HCT116 (cell line): ENCODE measurements at regions not wholly inside any gene's neighbourhood (a gene's known extent, or its start where the extent isn't known, plus 50 kb on each side); places are given as distances from the start of the nearest gene placed in this dataset.

Experiments
- ATAC-seq: fragments of 200-7000 bp; cut with Tn5 transposase; 2 replicates; pipeline ENCODE4 v1.9.1; 2020; ENCODE audit warnings: mild to moderate bottlenecking, moderate library complexity
- BruUV-seq: library from RNA; stranded (reverse); fragments of 400-500 nt; replicated peaks from 2 replicates; lab custom pipeline; 2021; lab: Mats Ljungman, UMichigan
- CTCF ChIA-PET: fragments of 300-600 bp; sonication (Branson Sonifier 250); formaldehyde crosslinking; loops from one replicate; lab custom pipeline; 2021; ENCODE audit warnings: antibody characterized with exemption; lab: Charles Lee
- POLR2A ChIA-PET: fragments of 300-600, 350-600 bp; sonication (Branson Sonifier 250); formaldehyde crosslinking; loops from one replicate; lab custom pipeline; 2021; ENCODE audit warnings: antibody characterized with exemption; lab: Charles Lee
- RAD21 ChIA-PET, 2 experiments: fragments of 300-600 bp; sonication (Branson Sonifier 250); formaldehyde crosslinking; loops; one replicate each; lab custom pipeline; 2023; ENCODE audit warnings: low total read pairs in 2 of 2; ENCODE audit not compliant: uncharacterized antibody in 2 of 2, unreplicated experiment in 2 of 2, low non-redundant PET in 1 of 2; lab: Charles Lee
- DNase-seq: peaks from one replicate; pipeline ENCODE4 v3.0.0-alpha.2; 2010; ENCODE audit warnings: low read depth, low spot score
- H2AFZ ChIP-seq: fragments of 200-600 bp; shearing (Covaris generic), sonication (generic); 2 replicates; pipeline ENCODE4 v1.6.1; 2017; ENCODE audit warnings: low read depth, mixed run types, mixed read lengths, antibody characterized with exemption, low read length; ENCODE audit not compliant: poor library complexity, severe bottlenecking
- H3K27ac ChIP-seq: 2 replicates; pipeline ENCODE4 v1.5.1; 2012; ENCODE audit warnings: low read depth, low read length
- H3K27me3 ChIP-seq: fragments of 200-600 bp; sonication (generic); 2 replicates; pipeline ENCODE4 v1.6.1; 2016; ENCODE audit warnings: mixed run types, low read length, mixed read lengths; ENCODE audit not compliant: insufficient read depth
- H3K36me3 ChIP-seq, 2 experiments: fragments of 200-500 bp in 1 of 2; fragments of 200-600 bp in 1 of 2; sonication (Bioruptor generic) in 1 of 2; sonication (generic) in 1 of 2; 2 replicates each; pipeline versions ENCODE4 v1.5.1 to v1.6.1; 2014 to 2016; ENCODE audit warnings: low read length in 2 of 2, inconsistent platforms in 1 of 2, mixed read lengths in 1 of 2, mixed run types in 1 of 2; ENCODE audit not compliant: insufficient read depth in 2 of 2, control insufficient read depth in 1 of 2
- H3K4me1 ChIP-seq, 2 experiments: fragments of 200-600 bp in 1 of 2; sonication (generic) in 1 of 2; 2 replicates each; pipeline versions ENCODE4 v1.5.1 to v1.6.1; 2012 to 2017; ENCODE audit warnings: low read length in 2 of 2, inconsistent platforms in 1 of 2, mild to moderate bottlenecking in 1 of 2, mixed read lengths in 1 of 2, mixed run types in 1 of 2, moderate library complexity in 1 of 2; ENCODE audit not compliant: insufficient read depth in 2 of 2, control insufficient read depth in 1 of 2
- H3K4me2 ChIP-seq: fragments of 200-600 bp; sonication (generic); 2 replicates; pipeline ENCODE4 v1.6.1; 2017; ENCODE audit warnings: mixed run types, low read length, mixed read lengths
- H3K4me3 ChIP-seq, 2 experiments: fragments of 200-600 bp in 1 of 2; sonication (generic) in 1 of 2; replicated peaks in 1 of 2; 2 replicates each; pipeline ENCODE4 v1.5.1; 2011 to 2016; ENCODE audit warnings: low read length in 2 of 2, control low read depth in 1 of 2, low read depth in 1 of 2, mild to moderate bottlenecking in 1 of 2, mixed read lengths in 1 of 2, mixed run types in 1 of 2
- H3K79me2 ChIP-seq: fragments of 200-600 bp; sonication (generic); 2 replicates; pipeline ENCODE4 v1.6.1; 2017; ENCODE audit warnings: mild to moderate bottlenecking, mixed run types, low read length, moderate library complexity, mixed read lengths; ENCODE audit not compliant: insufficient read depth
- H3K9ac ChIP-seq: fragments of 200-600 bp; sonication (generic); 2 replicates; pipeline ENCODE4 v1.6.1; 2016; ENCODE audit warnings: low read length, mixed read lengths
- H3K9me2 ChIP-seq: fragments of 200-600 bp; sonication (generic), shearing (Covaris generic); 2 replicates; pipeline ENCODE4 v1.6.1; 2017; ENCODE audit warnings: mixed run types, mild to moderate bottlenecking, moderate library complexity; ENCODE audit not compliant: insufficient read depth
- H3K9me3 ChIP-seq, 2 experiments: fragments of 200-500 bp in 1 of 2; fragments of 200-600 bp in 1 of 2; sonication (Bioruptor generic) in 1 of 2; sonication (generic) in 1 of 2; 2 replicates each; pipeline ENCODE4 v1.6.1; 2014 to 2017; ENCODE audit warnings: low read length in 2 of 2, mixed read lengths in 2 of 2, inconsistent platforms in 1 of 2, low read depth in 1 of 2, mild to moderate bottlenecking in 1 of 2, mixed run types in 1 of 2, moderate library complexity in 1 of 2; ENCODE audit not compliant: control insufficient read depth in 1 of 2, insufficient read depth in 1 of 2
- H4K20me1 ChIP-seq: fragments of 200-600 bp; sonication (generic), shearing (Covaris generic); 2 replicates; pipeline ENCODE4 v1.6.1; 2017; ENCODE audit warnings: mixed run types, mild to moderate bottlenecking, moderate library complexity; ENCODE audit not compliant: insufficient read depth
- CTCF ChIP-seq, 3 experiments: fragments of 200-600 bp in 1 of 3; sonication (generic) in 1 of 3; IDR thresholded peaks in 2 of 3; conservative IDR thresholded peaks in 1 of 3; 2 replicates each; pipeline ENCODE4 v1.5.1; 2012 to 2017; ENCODE audit warnings: low read depth in 2 of 3, low read length in 2 of 3, antibody characterized with exemption in 1 of 3, borderline replicate concordance in 1 of 3, control low read depth in 1 of 3, mild to moderate bottlenecking in 1 of 3, mixed read lengths in 1 of 3, mixed run types in 1 of 3, moderate library complexity in 1 of 3; ENCODE audit not compliant: insufficient read depth in 1 of 3
- EGR1 ChIP-seq: IDR thresholded peaks from 2 replicates; pipeline ENCODE4 v1.6.1; 2012; ENCODE audit warnings: low read depth
- ELF1 ChIP-seq: IDR thresholded peaks from 2 replicates; pipeline ENCODE4 v1.6.1; 2012; ENCODE audit warnings: low read depth, borderline replicate concordance
- EZH2phosphoT487 ChIP-seq: fragments of 200-600 bp; IDR thresholded peaks from 2 replicates; pipeline ENCODE4 v1.6.1; 2018; ENCODE audit warnings: antibody characterized with exemption, borderline replicate concordance
- JUND ChIP-seq: IDR thresholded peaks from 2 replicates; pipeline ENCODE4 v1.6.1; 2012
- MAX ChIP-seq: IDR thresholded peaks from 2 replicates; pipeline ENCODE4 v1.6.1; 2012
- RAD21 ChIP-seq: IDR thresholded peaks from 2 replicates; pipeline ENCODE4 v1.6.1; 2012; ENCODE audit warnings: low read depth, mild to moderate bottlenecking
- REST ChIP-seq: IDR thresholded peaks from 2 replicates; pipeline ENCODE4 v1.6.1; 2012; ENCODE audit warnings: low read depth
- SRF ChIP-seq: IDR thresholded peaks from 2 replicates; pipeline ENCODE4 v1.6.1; 2012; ENCODE audit warnings: low read depth
- ZBTB33 ChIP-seq: IDR thresholded peaks from 2 replicates; pipeline ENCODE4 v1.6.1; 2011; ENCODE audit warnings: mild to moderate bottlenecking, low read length, moderate library complexity; ENCODE audit not compliant: insufficient replicate concordance; ENCODE audit errors: extremely low read depth
- ZNF274 ChIP-seq: fragments of 200-500 bp; sonication (Bioruptor generic); IDR thresholded peaks from 2 replicates; pipeline ENCODE4 v1.6.1; 2014; ENCODE audit warnings: mild to moderate bottlenecking, low read depth, low read length, inconsistent platforms
- intact Hi-C: fragments of 100-400 bp; cut with micrococcal nuclease; formaldehyde crosslinking; loops from 2 replicates; pipeline ENCODE4 v1.10.0; 2022

GRCh38 chr17:77462553-77463497 is 322.1 kb downstream of the SEC14L1 start:
- BruUV-seq, result no TSS peak
- ATAC-seq (no peak), DNase-seq (no peak)
- H3K4me1 ChIP-seq, result peaks cover 0 to 10% of the 10 kb centered on the region in 2 experiments; a peak in 1 of 4 replicates
- H4K20me1 ChIP-seq, result no peaks in the 10 kb centered on the region
- no peak overlapping the region for H3K4me2 ChIP-seq
- peaks cover 62% of the 10 kb centered on the region for H3K79me2 ChIP-seq
- CTCF ChIA-PET, result no interaction called here
- H3K9ac ChIP-seq, result no peak overlapping the region
- no peaks in the 10 kb centered on the region for H3K27me3 ChIP-seq
- H3K9me3 ChIP-seq, result no peaks in the 10 kb centered on the region
- H3K9me2 ChIP-seq, result no peaks in the 10 kb centered on the region
- no peak overlapping the region for H3K27ac ChIP-seq
- POLR2A ChIA-PET, result no interaction called here
- no peak overlapping the region for H2AFZ ChIP-seq
- RAD21 ChIA-PET, result no interaction called here
- H3K4me3 ChIP-seq, result no peak overlapping the region
- TF ChIP-seq ZNF274 (no peak), ZBTB33 (no peak), CTCF (IDR thresholded peaks at IDR 0.05 in 2 of 3, conservative IDR thresholded peaks at IDR 0.05 in 1 of 3; ENCODE audit: borderline replicate concordance in 1 of 3, insufficient read depth in 1 of 3, low read depth in 2 of 3, low read length in 2 of 3) (no peak), JUND (no peak), EZH2phosphoT487 (no peak), RAD21 (no peak), SRF (no peak), MAX (no peak), REST (no peak), EGR1 (no peak), ELF1 (no peak)
- intact Hi-C loops, result no loop called here
- H3K36me3 ChIP-seq, result no peaks in the 10 kb centered on the region
